Stimulated activated CD4-positive, alpha-beta T cell treated with anti-CD3 and anti-CD28 coated beads, Interleukin-4, amount 100 ng/mL, for 48 hours (primary cell): ENCODE measurements at regions not wholly inside any gene's neighbourhood (a gene's known extent, or its start where the extent isn't known, plus 50 kb on each side); places are given as distances from the start of the nearest gene placed in this dataset.

Experiments
- DNase-seq, 2 donors: peaks; one replicate each; pipeline ENCODE4 v3.0.0-alpha.2; 2020; ENCODE audit warnings: low read depth in 2 of 2

DNA sequence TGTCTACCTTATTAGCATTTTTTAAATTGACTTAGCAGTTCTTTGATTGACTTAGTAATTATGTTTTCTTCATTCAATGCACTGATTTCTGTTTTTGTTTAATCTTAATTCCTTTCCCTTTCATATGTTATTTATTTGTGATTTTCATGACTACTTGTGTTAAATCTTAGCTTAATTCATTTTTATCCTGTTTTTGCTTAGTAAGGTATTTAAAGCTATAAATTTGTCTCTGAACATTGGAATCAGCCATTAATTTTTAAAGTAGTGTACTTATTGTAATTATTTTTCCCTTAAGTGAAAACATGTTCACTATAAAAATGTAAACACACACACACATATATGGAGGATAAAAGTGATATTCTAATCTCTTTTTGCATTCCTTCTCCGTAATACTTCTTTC, 109.1 kb upstream of the DIPK2B start:
- DNase-seq, result no peak

GRCh38 chrX:45309096-45309495, 108.4 kb upstream of the DIPK2B start:
- DNase-seq, result no peak

GRCh38 chrX:45306794-45307193, 106.1 kb upstream of the DIPK2B start:
- DNase-seq, result no peak

GRCh38 chrX:45300638-45301037, 100.0 kb upstream of the DIPK2B start:
- DNase-seq, result no peak

- DNase-seq, result no peak
Observed at GRCh38 chrX:45295259-45295986, 94.7 kb upstream of the DIPK2B start.

GRCh38 chrX:45274576-45274975, 73.9 kb upstream of the DIPK2B start:
- DNase-seq, result no peak

GRCh38 chrX:45267007-45267406, 66.3 kb upstream of the DIPK2B start:
- no peak for DNase-seq

DNA sequence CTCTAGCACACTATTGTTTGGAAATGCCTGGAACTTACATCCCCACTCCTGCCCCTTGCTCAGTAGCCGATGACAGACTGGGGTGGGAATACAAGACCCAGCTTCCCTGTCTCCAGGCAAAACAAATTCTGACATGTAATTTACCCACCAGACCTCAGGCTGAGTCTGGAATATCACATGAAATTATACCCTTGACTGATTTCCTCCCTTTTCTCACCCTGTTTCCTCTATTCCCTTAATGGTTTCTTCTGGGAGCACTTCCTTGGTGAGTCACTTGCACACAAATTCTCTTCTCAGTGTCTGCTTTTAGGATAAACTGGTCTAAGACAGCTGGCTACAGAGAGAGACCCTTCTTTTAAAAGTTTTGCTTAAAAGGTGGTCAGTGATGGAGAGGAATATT, 65.8 kb upstream of the DIPK2B start:
- DNase-seq, result no peak

DNA sequence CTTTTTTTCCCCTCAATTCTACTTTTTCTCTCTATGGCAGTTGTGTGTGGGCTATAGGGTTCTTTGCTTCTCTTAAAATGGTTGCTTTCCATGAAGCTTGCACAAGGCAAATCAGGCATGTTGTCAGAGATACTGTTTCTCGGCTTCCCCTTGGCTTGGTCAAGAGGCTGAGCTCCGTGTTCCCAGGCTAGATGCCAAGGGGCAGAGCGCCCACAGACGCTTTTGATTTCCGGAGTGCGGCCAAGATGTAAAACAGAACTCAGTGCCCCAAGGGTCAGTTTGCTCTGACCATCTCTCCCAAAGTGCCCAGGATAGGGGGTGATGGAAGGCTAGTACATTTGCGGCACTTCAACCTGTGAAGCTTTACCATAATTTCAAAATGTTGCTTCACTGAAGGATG, 64.2 kb upstream of the DIPK2B start:
- no peak for DNase-seq

DNA sequence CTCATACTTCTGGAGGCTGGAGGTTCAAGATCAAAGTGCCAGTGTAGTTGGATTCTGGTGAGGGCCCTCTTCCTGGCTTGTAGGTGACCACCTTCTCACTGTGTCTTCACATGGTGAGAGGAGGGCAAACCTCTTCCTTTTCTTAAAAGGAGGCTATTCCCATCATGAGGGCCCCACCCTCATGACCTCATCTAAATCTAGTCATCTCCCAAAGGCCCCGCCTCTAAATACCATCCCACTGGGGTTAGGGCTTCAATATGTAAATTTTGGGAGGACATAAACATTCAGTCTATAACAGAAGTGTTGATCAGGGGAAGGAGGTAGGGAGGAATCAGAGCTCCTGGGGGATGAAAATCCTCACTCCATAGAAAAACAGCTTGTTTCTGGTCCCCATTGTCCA, 60.8 kb upstream of the DIPK2B start:
- no peak for DNase-seq

DNA sequence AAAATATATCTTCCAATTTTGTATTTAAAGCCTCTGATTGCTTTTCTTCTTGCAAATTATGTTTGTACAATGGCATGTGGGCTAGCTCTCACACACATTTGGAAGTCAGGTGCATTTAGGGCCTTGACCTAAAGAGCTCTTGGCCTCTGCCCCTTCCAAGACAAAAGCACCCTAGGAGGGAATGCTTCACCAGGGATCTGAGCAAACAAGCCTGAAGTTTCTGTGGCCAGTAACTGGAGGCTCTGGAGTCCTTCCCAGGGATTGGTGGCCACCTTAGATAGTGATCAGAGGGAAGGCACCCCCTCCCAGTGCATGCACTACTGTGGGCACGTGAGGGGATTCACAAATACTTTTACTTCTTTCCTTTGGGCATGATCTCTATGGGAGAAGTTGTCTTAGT, 60.3 kb upstream of the DIPK2B start:
- no peak for DNase-seq

DNA sequence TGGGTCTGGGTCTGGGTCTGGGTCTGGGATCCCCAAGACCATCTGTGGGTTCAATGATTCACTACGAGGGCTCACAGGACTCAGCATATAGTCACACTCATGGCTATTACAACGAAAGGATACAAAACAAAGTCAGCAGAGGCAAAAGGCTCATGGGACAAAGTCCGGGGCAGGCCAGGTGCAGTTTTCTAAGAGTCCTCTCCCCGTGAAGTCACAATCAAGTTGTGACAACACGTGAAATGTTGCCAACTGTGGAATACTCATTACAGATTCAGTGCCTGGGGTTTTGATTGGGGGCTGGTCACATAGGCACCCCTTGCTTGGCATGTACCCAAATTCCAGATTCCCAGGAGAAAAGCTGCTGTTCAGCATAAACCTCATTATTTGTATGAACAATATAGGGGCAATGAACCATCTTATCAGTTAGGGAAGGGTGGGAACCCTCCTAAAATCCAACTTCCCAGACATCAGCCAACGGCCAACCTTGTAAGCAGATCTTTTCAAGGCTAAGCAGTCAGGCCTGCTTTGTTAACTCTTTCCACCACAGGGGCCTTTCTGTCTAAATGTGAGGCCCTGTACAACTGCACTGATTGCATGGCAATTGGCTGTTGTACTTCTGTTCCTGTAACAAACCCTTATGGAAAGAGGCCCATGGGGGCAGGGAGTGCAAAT, 58.2 kb upstream of the DIPK2B start:
- no peak for DNase-seq
